GM18861 (cell line): ENCODE measurements at regions not wholly inside any gene's neighbourhood (a gene's known extent, or its start where the extent isn't known, plus 50 kb on each side); places are given as distances from the start of the nearest gene placed in this dataset.
"Not testable (repeated sequence)": the region's sequence is repeated elsewhere in the genome, so short reads cannot be mapped to it uniquely, and the experiment has no call there.

ENCODE experiments used
- ATAC-seq: cut with Tn5 transposase; IDR thresholded peaks from one replicate; pipeline ENCODE4 v1.9.1; 2021; ENCODE audit not compliant: unreplicated experiment

GRCh38 chr6:144474290-144474689, 189.2 kb downstream of the UTRN start:
- ATAC-seq = no peak

GRCh38 chr6:144474904-144475303, 189.8 kb downstream of the UTRN start:
- no peak for ATAC-seq

- no peak for ATAC-seq
These were observed 190.3 kb downstream of the UTRN start for GRCh38 chr6:144475411-144475810.

GRCh38 chr6:144476286-144476685, 191.2 kb downstream of the UTRN start:
- ATAC-seq = no peak

GRCh38 chr6:144477396-144477795, 192.3 kb downstream of the UTRN start:
- no peak for ATAC-seq

- ATAC-seq = no peak
These were observed 192.7 kb downstream of the UTRN start for GRCh38 chr6:144477856-144478255.

- no peak for ATAC-seq
These were observed 193.3 kb downstream of the UTRN start for GRCh38 chr6:144478483-144478882.

GRCh38 chr6:144479991-144480390, 194.9 kb downstream of the UTRN start:
- ATAC-seq = no peak

GRCh38 chr6:144480473-144480872, 195.3 kb downstream of the UTRN start:
- ATAC-seq = no peak

GRCh38 chr6:144481527-144481926, 196.4 kb downstream of the UTRN start:
- no peak for ATAC-seq

GRCh38 chr6:144482142-144482541, 197.0 kb downstream of the UTRN start:
- peak; percentile 79 for ATAC-seq

GRCh38 chr6:144485531-144485930, 200.4 kb downstream of the UTRN start:
- ATAC-seq = no peak

GRCh38 chr6:144488590-144488989, 203.5 kb downstream of the UTRN start:
- no peak for ATAC-seq

GRCh38 chr6:144493035-144493910, 208.1 kb downstream of the UTRN start:
- no peak for ATAC-seq

GRCh38 chr6:144495076-144495475, 209.9 kb downstream of the UTRN start:
- ATAC-seq = not testable (repeated sequence)

GRCh38 chr6:144497650-144498049, 212.5 kb downstream of the UTRN start:
- no peak for ATAC-seq

- ATAC-seq = no peak
These were observed 215.8 kb downstream of the UTRN start for GRCh38 chr6:144500892-144501291.

GRCh38 chr6:144505214-144505613, 220.1 kb downstream of the UTRN start:
- ATAC-seq = not testable (repeated sequence)

- ATAC-seq = not testable (repeated sequence)
These were observed 220.9 kb downstream of the UTRN start for GRCh38 chr6:144506051-144506450.

GRCh38 chr6:144507772-144508312, 222.7 kb downstream of the UTRN start:
- not testable (repeated sequence) for ATAC-seq

- ATAC-seq = no peak
These were observed 225.7 kb downstream of the UTRN start for GRCh38 chr6:144510859-144511258.

GRCh38 chr6:144515761-144516160, 230.6 kb downstream of the UTRN start:
- no peak for ATAC-seq
